ENCODE measurements at regions not wholly inside any gene's neighbourhood (a gene's known extent, or its start where the extent isn't known, plus 50 kb on each side); places are given as distances from the start of the nearest gene placed in this dataset.
"Not testable (repeated sequence)": the region's sequence is repeated elsewhere in the genome, so short reads cannot be mapped to it uniquely, and the experiment has no call there.

DNA sequence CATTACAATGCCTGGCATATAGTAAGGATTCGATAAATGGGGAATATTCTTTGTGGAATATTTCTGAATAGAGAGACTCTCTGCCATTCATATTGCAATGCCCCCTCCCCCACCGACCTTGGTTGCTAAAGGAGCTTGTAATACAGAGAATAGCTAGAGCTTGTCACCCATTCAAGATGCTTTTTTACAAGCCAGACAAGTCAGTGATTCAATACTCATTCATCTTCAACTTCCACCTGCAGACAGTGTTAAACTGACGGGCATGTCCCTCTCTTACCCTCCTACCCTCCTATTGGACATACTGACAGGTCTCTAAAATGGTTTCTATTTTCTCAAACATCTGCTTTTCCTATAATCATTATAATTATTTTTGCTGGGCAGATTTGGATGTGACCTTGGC is 257.4 kb downstream of the KCNJ2 start:
- TF ChIP-seq POLR2A (IDR thresholded peaks at IDR 0.05): no peak
- TF ChIP-seq, protein P1, sequence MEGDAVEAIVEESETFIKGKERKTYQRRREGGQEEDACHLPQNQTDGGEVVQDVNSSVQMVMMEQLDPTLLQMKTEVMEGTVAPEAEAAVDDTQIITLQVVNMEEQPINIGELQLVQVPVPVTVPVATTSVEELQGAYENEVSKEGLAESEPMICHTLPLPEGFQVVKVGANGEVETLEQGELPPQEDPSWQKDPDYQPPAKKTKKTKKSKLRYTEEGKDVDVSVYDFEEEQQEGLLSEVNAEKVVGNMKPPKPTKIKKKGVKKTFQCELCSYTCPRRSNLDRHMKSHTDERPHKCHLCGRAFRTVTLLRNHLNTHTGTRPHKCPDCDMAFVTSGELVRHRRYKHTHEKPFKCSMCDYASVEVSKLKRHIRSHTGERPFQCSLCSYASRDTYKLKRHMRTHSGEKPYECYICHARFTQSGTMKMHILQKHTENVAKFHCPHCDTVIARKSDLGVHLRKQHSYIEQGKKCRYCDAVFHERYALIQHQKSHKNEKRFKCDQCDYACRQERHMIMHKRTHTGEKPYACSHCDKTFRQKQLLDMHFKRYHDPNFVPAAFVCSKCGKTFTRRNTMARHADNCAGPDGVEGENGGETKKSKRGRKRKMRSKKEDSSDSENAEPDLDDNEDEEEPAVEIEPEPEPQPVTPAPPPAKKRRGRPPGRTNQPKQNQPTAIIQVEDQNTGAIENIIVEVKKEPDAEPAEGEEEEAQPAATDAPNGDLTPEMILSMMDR (IDR thresholded peaks at IDR 0.05): no peak
- no peak for TF ChIP-seq EP300 (IDR thresholded peaks at IDR 0.05)
- no peak for TF ChIP-seq POLR2AphosphoS5 (IDR thresholded peaks at IDR 0.05)
- H3K36me3 ChIP-seq: no peaks in the 10 kb centered on the region
- H3K4me3 ChIP-seq: no peak overlapping the region
- WGBS: 63% methylated on average over 3 of the region's 3 CpGs
- no peak for DNase-seq (ENCODE audit: low spot score in 2 of 2)
- peaks cover 2% of the 10 kb centered on the region for H3K4me1 ChIP-seq
- H3K9me3 ChIP-seq: no peaks in the 10 kb centered on the region
- H3K27ac ChIP-seq: no peak overlapping the region
- H3K27me3 ChIP-seq: no peaks in the 10 kb centered on the region

DNA sequence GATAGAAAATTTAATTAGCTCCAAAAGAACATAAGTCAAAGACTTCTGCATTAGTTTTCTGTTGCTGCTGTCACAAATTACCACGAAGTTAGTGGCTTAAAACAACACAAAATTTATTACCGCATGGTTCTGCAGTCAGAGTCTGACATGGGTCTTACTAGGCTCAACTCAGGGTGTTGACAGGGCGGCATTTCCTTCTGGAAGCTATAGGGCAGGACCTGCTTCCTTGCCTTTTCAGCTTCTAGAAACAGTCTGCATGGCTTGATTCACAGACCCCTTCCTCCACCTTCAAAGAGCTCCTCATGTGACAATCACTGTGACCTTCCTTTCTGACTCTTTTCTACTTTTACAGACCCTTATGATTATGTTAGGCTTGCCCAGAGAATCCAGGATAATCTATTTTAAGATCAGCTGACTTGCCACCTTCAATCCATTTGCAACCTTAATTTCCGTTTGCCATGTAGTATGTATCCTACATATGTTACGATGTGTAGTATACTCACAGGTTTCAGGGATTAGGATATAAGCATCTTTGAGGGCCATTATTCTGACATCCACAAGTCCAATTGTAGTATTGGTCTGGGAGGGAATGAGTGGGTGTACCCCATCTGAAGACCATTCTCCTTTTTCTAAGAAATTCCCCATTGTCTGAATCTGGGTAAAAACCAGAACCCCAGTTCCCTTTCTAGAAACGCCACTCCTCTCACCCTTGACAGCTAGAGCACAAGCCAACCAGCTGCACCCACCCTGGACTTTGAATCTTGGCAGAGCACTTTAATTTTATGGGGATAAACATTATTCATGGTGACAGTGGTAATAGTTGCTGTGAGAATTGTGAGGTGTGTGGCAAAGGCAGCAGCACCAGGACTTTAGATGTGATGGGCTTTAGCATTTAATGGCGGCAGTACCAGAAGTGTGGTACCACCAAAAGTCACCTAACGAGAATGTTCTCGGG is 265.5 kb downstream of the KCNJ2 start:
- no peaks in the 10 kb centered on the region for H3K36me3 ChIP-seq
- TF ChIP-seq POLR2AphosphoS5 (IDR thresholded peaks at IDR 0.05) (no peak), POLR2A (IDR thresholded peaks at IDR 0.05) (no peak), EP300 (IDR thresholded peaks at IDR 0.05) (no peak)
- TF ChIP-seq, protein P1 (IDR thresholded peaks at IDR 0.05): no peak
- no peaks in the 10 kb centered on the region for H3K9me3 ChIP-seq
- no peak overlapping the region for H3K4me3 ChIP-seq
- no peak for DNase-seq (ENCODE audit: low spot score in 2 of 2)
- H3K4me1 ChIP-seq: no peaks in the 10 kb centered on the region
- WGBS: 78% methylated on average over 9 of the region's 9 CpGs
- no peaks in the 10 kb centered on the region for H3K27me3 ChIP-seq
- H3K27ac ChIP-seq: no peak overlapping the region

DNA sequence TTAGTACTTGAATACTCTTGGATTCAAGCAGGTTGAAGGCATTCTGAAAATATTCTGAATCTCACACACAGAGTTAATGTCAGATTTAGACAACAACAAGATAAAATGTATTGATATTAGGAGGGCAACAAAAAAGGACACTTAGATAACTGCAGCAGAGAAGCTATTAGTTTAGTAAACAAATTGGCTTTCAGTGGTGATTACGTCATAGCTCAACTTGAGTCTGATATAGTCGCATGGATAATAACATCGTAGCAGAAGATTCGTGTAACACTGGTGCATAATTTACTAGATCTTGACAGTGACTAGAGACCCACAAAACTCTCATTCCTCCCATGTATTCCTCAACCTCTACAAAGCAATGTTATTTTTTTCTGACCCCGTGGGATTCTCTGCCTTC is 268.3 kb downstream of the KCNJ2 start:
- Histone ChIP-seq H3K4me3 (no peak overlapping the region), H3K9me3 (no peaks in the 10 kb centered on the region), H3K36me3 (no peaks in the 10 kb centered on the region), H3K27me3 (no peaks in the 10 kb centered on the region), H3K4me1 (no peaks in the 10 kb centered on the region), H3K27ac (no peak overlapping the region)
- 81% methylated on average over 5 of the region's 5 CpGs for WGBS
- TF ChIP-seq POLR2A (IDR thresholded peaks at IDR 0.05) (no peak), POLR2AphosphoS5 (IDR thresholded peaks at IDR 0.05) (no peak), EP300 (IDR thresholded peaks at IDR 0.05) (no peak)
- TF ChIP-seq, protein P1 (IDR thresholded peaks at IDR 0.05): no peak
- DNase-seq (ENCODE audit: low spot score in 2 of 2): no peak

DNA sequence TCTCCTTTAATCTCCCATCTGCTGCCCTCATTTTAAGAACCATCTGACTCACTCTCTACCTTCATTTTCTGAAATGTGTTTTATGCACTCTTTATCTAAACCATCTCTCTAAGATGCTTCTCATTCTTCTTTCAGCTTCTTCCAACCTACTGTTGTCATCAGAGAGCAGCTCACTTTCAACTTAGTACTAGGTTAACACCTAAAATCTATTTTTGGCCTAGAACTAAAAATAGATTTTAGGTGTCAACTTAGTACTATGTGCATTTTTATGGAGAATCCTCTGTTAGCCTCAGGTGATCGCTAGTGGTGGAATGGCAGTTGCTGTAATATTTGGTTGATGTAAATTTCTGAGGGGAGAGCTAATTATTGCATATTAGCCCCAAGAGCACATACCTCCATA is 277.1 kb downstream of the KCNJ2 start:
- no peak for TF ChIP-seq EP300 (IDR thresholded peaks at IDR 0.05)
- TF ChIP-seq POLR2AphosphoS5 (IDR thresholded peaks at IDR 0.05): no peak
- no peak for TF ChIP-seq POLR2A (IDR thresholded peaks at IDR 0.05)
- TF ChIP-seq, protein P1 (IDR thresholded peaks at IDR 0.05): no peak
- WGBS: 82% methylated on average over 1 of the region's 1 CpG
- no peaks in the 10 kb centered on the region for H3K9me3 ChIP-seq
- no peak overlapping the region for H3K27ac ChIP-seq
- H3K4me1 ChIP-seq: no peaks in the 10 kb centered on the region
- H3K36me3 ChIP-seq: no peaks in the 10 kb centered on the region
- no peak for DNase-seq (ENCODE audit: low spot score in 2 of 2)
- H3K27me3 ChIP-seq: no peaks in the 10 kb centered on the region
- H3K4me3 ChIP-seq: no peak overlapping the region

DNA sequence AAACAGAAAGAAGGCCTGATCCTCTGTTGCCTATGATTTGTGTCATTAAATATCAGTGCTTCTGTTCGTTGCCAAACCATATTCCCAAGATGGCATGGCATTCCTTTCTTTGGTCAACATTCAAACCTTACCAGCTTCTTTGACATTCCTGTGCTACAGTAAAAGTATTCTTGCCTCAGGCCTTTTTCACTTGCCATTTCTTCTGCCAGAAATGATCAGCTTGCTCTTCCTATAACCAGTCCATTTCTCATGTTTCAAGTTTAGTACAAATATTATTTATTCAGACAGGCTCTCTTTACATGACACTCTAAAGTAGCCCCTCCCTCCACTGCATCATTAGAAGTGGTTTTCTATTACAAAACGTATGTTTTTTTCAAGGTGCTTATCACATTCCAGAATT is 278.3 kb downstream of the KCNJ2 start:
- WGBS: 45% methylated on average over 2 of the region's 2 CpGs
- no peak overlapping the region for H3K27ac ChIP-seq
- H3K9me3 ChIP-seq: no peaks in the 10 kb centered on the region
- TF ChIP-seq, protein P1 (IDR thresholded peaks at IDR 0.05): no peak
- TF ChIP-seq POLR2AphosphoS5 (IDR thresholded peaks at IDR 0.05): no peak
- TF ChIP-seq EP300 (IDR thresholded peaks at IDR 0.05): no peak
- TF ChIP-seq POLR2A (IDR thresholded peaks at IDR 0.05): no peak
- no peak for DNase-seq (ENCODE audit: low spot score in 2 of 2)
- no peaks in the 10 kb centered on the region for H3K4me1 ChIP-seq
- H3K4me3 ChIP-seq: no peak overlapping the region
- no peaks in the 10 kb centered on the region for H3K36me3 ChIP-seq
- H3K27me3 ChIP-seq: no peaks in the 10 kb centered on the region

DNA sequence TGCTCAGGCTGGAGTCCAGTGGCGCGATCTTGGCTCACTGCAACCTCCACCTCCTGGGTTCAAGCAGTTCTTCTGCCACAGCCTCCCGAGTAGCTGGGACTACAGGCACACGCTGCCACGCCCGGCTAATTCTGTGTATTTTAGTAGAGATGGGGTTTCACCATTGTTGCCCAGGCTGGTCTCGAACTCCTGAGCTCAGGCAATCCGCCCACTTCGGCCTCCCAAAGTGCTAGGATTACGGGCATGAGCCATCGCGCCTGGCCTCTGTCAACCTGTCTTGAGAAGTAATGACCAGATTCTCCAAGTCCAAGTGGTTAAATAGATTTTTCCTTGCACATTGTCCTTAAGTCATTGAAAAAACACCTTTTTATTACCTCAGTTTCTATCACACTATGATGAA is 283.7 kb downstream of the KCNJ2 start:
- 97% methylated on average over 12 of the region's 12 CpGs for WGBS
- H3K27me3 ChIP-seq; DNase-seq (ENCODE audit: low spot score in 2 of 2); H3K9me3 ChIP-seq; H3K4me1 ChIP-seq; H3K4me3 ChIP-seq; H3K27ac ChIP-seq; H3K36me3 ChIP-seq: not testable (repeated sequence)
